ENCODE measurements at regions not wholly inside any gene's neighbourhood (a gene's known extent, or its start where the extent isn't known, plus 50 kb on each side); places are given as distances from the start of the nearest gene placed in this dataset.
A peak's percentile ranks its signal among the peaks of the same experiment; 100 is the strongest.
"Not testable (repeated sequence)": the region's sequence is repeated elsewhere in the genome, so short reads cannot be mapped to it uniquely, and the experiment has no call there.

DNA sequence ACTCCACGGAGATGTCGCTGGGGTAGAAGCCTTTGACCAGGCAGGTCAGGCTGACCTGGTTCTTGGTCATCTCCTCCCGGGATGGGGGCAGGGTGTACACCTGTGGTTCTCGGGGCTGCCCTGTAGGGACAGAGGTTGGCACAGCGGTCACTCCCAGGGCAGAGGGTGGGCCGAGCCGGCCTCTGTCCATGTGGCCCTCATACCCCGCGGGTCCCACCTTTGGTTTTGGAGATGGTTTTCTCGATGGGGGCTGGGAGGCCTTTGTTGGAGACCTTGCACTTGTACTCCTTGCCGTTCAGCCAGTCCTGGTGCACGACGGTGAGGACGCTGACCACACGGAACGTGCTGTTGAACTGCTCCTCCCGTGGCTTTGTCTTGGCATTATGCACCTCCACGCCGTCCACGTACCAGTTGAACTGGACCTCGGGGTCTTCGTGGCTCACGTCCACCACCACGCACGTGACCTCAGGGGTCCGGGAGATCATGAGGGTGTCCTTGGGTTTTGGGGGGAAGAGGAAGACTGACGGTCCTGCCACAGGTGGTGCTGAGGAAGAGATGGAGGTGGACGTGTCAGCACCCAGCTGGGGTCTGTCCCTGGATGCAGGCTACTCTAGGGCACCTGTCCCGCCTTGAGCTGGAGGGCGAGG lies 117.1 kb downstream of the TMEM121 start:
- CTCF ChIA-PET; DNase-seq; H3K9me3 Mint-ChIP-seq (ENCODE audit: low read depth); H3K27ac Mint-ChIP-seq; H3K27me3 Mint-ChIP-seq; ATAC-seq; H3K4me3 Mint-ChIP-seq; H3K4me1 Mint-ChIP-seq; H3K36me3 Mint-ChIP-seq: not testable (repeated sequence)

GRCh38 chr14:105644053-105644435 lies 117.7 kb downstream of the TMEM121 start:
- H3K27me3 Mint-ChIP-seq; H3K4me3 Mint-ChIP-seq; H3K9me3 Mint-ChIP-seq (ENCODE audit: low read depth); H3K4me1 Mint-ChIP-seq; H3K36me3 Mint-ChIP-seq; DNase-seq; ATAC-seq; H3K27ac Mint-ChIP-seq; CTCF ChIA-PET: not testable (repeated sequence)

- DNase-seq; H3K4me1 Mint-ChIP-seq; H3K4me3 Mint-ChIP-seq; ATAC-seq; H3K36me3 Mint-ChIP-seq; H3K27ac Mint-ChIP-seq; H3K27me3 Mint-ChIP-seq; CTCF ChIA-PET; H3K9me3 Mint-ChIP-seq (ENCODE audit: low read depth): not testable (repeated sequence)
Observed at GRCh38 chr14:105644457-105644856, 118.1 kb downstream of the TMEM121 start.

DNA sequence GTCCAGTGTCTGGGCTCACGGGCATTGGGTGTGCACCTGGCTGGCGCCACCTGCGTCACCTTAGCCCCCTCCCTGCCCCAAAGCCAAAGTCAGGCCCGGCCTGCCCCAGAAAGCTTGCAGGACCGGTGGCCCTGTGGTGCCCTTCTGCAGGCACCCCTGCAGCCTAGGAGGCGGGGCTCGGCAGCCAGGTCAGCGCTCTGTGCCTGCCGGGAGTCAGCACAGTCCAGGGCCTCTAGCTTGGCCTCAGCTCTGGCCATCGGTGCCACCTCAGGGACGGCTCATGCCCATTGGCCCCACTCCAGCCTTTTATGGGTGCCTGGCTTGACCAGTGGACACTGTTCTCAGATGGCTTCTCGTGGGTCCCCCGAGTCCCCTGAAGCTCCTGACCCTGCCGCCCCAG lies 118.5 kb downstream of the TMEM121 start:
- H3K27me3 Mint-ChIP-seq; H3K4me3 Mint-ChIP-seq; DNase-seq; CTCF ChIA-PET; ATAC-seq; H3K27ac Mint-ChIP-seq; H3K9me3 Mint-ChIP-seq (ENCODE audit: low read depth); H3K4me1 Mint-ChIP-seq; H3K36me3 Mint-ChIP-seq: not testable (repeated sequence)

GRCh38 chr14:105645389-105645788 lies 119.0 kb downstream of the TMEM121 start:
- H3K27ac Mint-ChIP-seq; H3K4me3 Mint-ChIP-seq; H3K36me3 Mint-ChIP-seq; CTCF ChIA-PET; H3K9me3 Mint-ChIP-seq (ENCODE audit: low read depth); H3K27me3 Mint-ChIP-seq; DNase-seq; H3K4me1 Mint-ChIP-seq: not testable (repeated sequence)
- peak; percentile 20 for ATAC-seq

DNA sequence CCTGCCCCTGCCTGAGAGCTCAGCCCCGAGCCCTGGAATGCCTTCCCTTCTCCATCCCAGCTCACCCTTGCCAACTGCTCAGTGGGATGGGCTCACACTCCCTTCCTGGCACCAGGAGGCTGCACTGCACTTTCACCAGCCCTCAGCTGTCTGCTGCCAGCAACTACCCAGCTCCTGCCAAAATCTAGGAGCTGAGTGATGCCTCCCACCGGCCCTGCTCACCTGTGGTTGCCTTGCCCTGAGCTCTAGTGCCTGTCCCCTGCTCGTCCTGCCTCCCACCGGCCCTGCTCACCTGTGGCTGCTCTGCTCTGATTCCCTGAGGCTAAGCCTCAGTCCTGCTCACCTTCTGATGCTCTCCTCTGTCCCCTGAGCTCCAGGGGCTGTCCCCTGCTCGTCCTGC lies 119.8 kb downstream of the TMEM121 start:
- H3K9me3 Mint-ChIP-seq (ENCODE audit: low read depth), result peaks cover 2% of the 10 kb centered on the region
- H3K27ac Mint-ChIP-seq, result no peak overlapping the region
- DNase-seq (no peak), ATAC-seq (peak; percentile 37)
- H3K4me1 Mint-ChIP-seq, result no peaks in the 10 kb centered on the region
- no peaks in the 10 kb centered on the region for H3K27me3 Mint-ChIP-seq
- CTCF ChIA-PET, result no interaction called here
- no peak overlapping the region for H3K4me3 Mint-ChIP-seq
- H3K36me3 Mint-ChIP-seq, result no peaks in the 10 kb centered on the region

- H3K9me3 Mint-ChIP-seq (ENCODE audit: low read depth); H3K27me3 Mint-ChIP-seq; CTCF ChIA-PET; H3K36me3 Mint-ChIP-seq; ATAC-seq; H3K4me1 Mint-ChIP-seq; H3K4me3 Mint-ChIP-seq; H3K27ac Mint-ChIP-seq; DNase-seq: not testable (repeated sequence)
Observed at GRCh38 chr14:105646711-105647281, 120.4 kb downstream of the TMEM121 start.

DNA sequence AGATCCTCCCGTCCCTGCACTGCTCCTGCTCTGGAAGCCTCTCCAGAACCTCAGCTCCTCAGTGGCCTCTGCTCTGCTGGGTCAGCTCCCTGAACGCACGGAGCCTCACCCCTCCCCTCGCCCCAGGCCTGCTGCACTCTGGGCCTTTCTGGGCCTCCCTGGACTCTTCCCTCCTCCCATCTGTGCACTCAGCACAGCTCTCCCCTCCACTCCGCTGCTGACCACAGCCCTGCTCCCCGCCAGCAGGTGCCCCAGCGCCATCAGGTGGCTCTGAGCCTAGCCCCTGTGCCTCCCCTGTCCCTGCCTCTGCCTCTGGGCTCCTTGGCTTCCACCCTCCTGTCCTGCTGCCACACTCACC lies 121.0 kb downstream of the TMEM121 start:
- CTCF ChIA-PET; ATAC-seq; DNase-seq; H3K27me3 Mint-ChIP-seq; H3K9me3 Mint-ChIP-seq (ENCODE audit: low read depth); H3K4me1 Mint-ChIP-seq; H3K27ac Mint-ChIP-seq; H3K4me3 Mint-ChIP-seq; H3K36me3 Mint-ChIP-seq: not testable (repeated sequence)

GRCh38 chr14:105647784-105648608 lies 121.6 kb downstream of the TMEM121 start:
- no peak overlapping the region for H3K4me3 Mint-ChIP-seq
- no peaks in the 10 kb centered on the region for H3K4me1 Mint-ChIP-seq
- no peak overlapping the region for H3K27ac Mint-ChIP-seq
- H3K27me3 Mint-ChIP-seq, result no peaks in the 10 kb centered on the region
- CTCF ChIA-PET, result no interaction called here
- ATAC-seq, result no peak
- no peaks in the 10 kb centered on the region for H3K36me3 Mint-ChIP-seq
- DNase-seq, result no peak
- H3K9me3 Mint-ChIP-seq (ENCODE audit: low read depth), result peaks cover 2% of the 10 kb centered on the region

- H3K4me3 Mint-ChIP-seq; H3K4me1 Mint-ChIP-seq; DNase-seq; H3K27ac Mint-ChIP-seq; H3K36me3 Mint-ChIP-seq; CTCF ChIA-PET; H3K27me3 Mint-ChIP-seq; H3K9me3 Mint-ChIP-seq (ENCODE audit: low read depth); ATAC-seq: not testable (repeated sequence)
Observed at GRCh38 chr14:105648609-105649535, 122.5 kb downstream of the TMEM121 start.

GRCh38 chr14:105652317-105652716 lies 125.9 kb downstream of the TMEM121 start:
- H3K27me3 Mint-ChIP-seq, ATAC-seq, CTCF ChIA-PET: not testable (repeated sequence)

DNA sequence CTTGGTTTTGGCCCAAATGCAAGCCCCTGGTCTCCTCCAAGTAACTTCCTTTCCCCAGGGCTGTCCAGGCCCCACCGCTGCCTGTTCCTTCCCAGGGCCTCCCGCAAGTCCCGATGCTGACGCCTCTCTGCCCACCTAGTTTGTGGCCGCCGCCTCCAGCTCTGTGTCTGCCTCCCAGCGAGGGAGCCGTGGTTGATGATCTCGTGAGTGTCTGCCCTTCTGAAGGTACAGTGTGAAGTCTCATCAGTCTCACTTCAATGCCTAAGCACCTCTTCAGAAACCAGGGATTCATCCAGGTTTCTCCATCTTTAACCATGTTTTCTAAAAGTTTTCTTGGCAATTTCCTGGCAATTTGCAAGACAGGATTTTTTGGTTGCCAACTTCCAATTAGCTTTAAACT lies 127.5 kb downstream of the TMEM121 start:
- H3K4me1 Mint-ChIP-seq; DNase-seq; CTCF ChIA-PET; H3K27me3 Mint-ChIP-seq; ATAC-seq; H3K36me3 Mint-ChIP-seq; H3K27ac Mint-ChIP-seq; H3K4me3 Mint-ChIP-seq; H3K9me3 Mint-ChIP-seq (ENCODE audit: low read depth): not testable (repeated sequence)

More at GRCh38 chr14:105652317-105652716, 125.9 kb downstream of the TMEM121 start:
- not testable (repeated sequence) for H3K9me3 Mint-ChIP-seq (ENCODE audit: low read depth); H3K4me1 Mint-ChIP-seq; H3K36me3 Mint-ChIP-seq; H3K4me3 Mint-ChIP-seq; DNase-seq; H3K27ac Mint-ChIP-seq

GRCh38 chr14:105659255-105659654 lies 132.9 kb downstream of the TMEM121 start:
- H3K36me3 Mint-ChIP-seq, H3K4me1 Mint-ChIP-seq, ATAC-seq, H3K27ac Mint-ChIP-seq, CTCF ChIA-PET, DNase-seq, H3K27me3 Mint-ChIP-seq, H3K4me3 Mint-ChIP-seq: not testable (repeated sequence)
- peaks cover 13% of the 10 kb centered on the region for H3K9me3 Mint-ChIP-seq (ENCODE audit: low read depth)

Measured in activated CD8-positive, alpha-beta memory T cell treated with anti-CD3 and anti-CD28 coated beads, Interleukin-2, amount 10 ng/mL, durations not matched to agents 7 days and 5 days (primary cell).